ENCODE measurements at regions not wholly inside any gene's neighbourhood (a gene's known extent, or its start where the extent isn't known, plus 50 kb on each side); places are given as distances from the start of the nearest gene placed in this dataset.

GRCh38 chr6:152874846-152875568, 107.8 kb downstream of the FBXO5 start:
- intact Hi-C loops (cut with DNase I; ENCODE audit: low total_unique reads) = no loop called here
- no peak for TF ChIP-seq CTCF (IDR thresholded peaks at IDR 0.05)
- no peak for TF ChIP-seq POLR2A (IDR thresholded peaks at IDR 0.05)
- Histone ChIP-seq H3K9me3 (no peaks in the 10 kb centered on the region), H3K4me1 (no peaks in the 10 kb centered on the region), H3K27ac (no peak overlapping the region), H3K27me3 (no peaks in the 10 kb centered on the region), H3K4me3 (no peak overlapping the region), H3K36me3 (no peaks in the 10 kb centered on the region)
- DNase-seq = no peak

DNA sequence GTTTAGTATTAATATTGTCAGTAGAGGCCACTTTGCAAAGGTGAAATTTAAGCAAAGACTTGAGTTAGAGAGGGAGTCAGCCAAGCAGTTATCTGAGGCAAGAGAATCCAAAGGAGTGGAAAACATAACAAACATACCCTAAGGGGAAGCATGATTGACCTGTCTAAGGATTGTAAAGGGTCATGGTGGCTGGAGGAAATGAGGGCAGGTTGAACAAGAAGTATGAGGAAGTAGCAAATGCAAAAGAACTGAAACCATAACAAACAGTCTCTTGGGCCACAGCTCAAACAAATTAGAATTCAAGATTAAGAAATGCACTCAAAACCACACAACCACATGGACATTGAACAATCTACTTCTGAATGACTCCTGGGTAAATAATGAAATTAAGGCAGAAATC, 103.2 kb downstream of the FBXO5 start:
- DNase-seq = no peak
- no peak overlapping the region for H3K4me3 ChIP-seq
- no peaks in the 10 kb centered on the region for H3K9me3 ChIP-seq
- no peak overlapping the region for H3K27ac ChIP-seq
- no peaks in the 10 kb centered on the region for H3K36me3 ChIP-seq
- H3K27me3 ChIP-seq = no peaks in the 10 kb centered on the region
- TF ChIP-seq CTCF (IDR thresholded peaks at IDR 0.05) (no peak), POLR2A (IDR thresholded peaks at IDR 0.05) (no peak)
- no peaks in the 10 kb centered on the region for H3K4me1 ChIP-seq
- intact Hi-C loops (cut with DNase I; ENCODE audit: low total_unique reads) = no loop called here

DNA sequence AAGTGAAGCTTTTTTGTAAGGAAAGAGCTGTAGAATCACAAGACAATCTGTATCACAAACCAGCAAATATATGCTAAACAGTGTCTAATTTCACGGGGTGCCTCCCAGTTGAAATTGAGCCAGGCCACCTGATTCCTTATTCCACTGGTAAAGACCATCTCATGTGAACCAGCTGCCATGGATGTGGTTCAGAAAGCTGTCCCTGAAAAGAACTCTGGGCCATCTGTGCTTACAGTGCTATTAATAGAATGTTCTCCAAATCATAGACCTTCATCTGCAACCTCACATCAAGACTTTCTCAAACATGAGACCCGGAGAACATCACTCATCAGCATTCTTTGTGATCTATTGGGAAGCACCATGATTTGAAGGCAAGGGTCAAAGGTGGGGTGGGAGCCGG, 89.7 kb downstream of the FBXO5 start:
- no peaks in the 10 kb centered on the region for H3K4me1 ChIP-seq
- no peak for TF ChIP-seq CTCF (IDR thresholded peaks at IDR 0.05)
- TF ChIP-seq POLR2A (IDR thresholded peaks at IDR 0.05) = no peak
- intact Hi-C loops (cut with DNase I; ENCODE audit: low total_unique reads) = no loop called here
- no peaks in the 10 kb centered on the region for H3K36me3 ChIP-seq
- no peak overlapping the region for H3K4me3 ChIP-seq
- H3K9me3 ChIP-seq = no peaks in the 10 kb centered on the region
- DNase-seq = no peak
- H3K27me3 ChIP-seq = no peaks in the 10 kb centered on the region
- H3K27ac ChIP-seq = no peak overlapping the region

DNA sequence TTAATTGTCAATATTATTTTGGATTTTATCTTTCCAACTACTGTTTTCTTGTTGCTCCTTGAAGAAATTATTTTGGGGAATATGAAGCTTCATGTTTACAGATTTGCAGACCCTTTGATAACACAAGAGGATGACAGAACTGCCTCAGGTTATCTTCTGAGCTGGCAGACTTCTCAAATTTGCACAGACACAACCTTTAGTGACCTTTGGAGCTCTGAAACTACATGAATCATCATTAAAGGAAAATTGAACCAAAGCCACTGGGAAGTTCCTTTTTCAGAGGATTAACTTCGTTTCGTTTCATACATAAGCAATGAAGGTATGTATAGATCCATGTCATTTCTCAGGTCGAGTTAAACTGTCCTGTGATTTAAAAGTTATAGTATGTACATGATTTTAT, 85.9 kb downstream of the FBXO5 start:
- no peaks in the 10 kb centered on the region for H3K9me3 ChIP-seq
- no peaks in the 10 kb centered on the region for H3K27me3 ChIP-seq
- intact Hi-C loops (cut with DNase I; ENCODE audit: low total_unique reads) = no loop called here
- H3K36me3 ChIP-seq = no peaks in the 10 kb centered on the region
- no peak for DNase-seq
- no peaks in the 10 kb centered on the region for H3K4me1 ChIP-seq
- no peak overlapping the region for H3K27ac ChIP-seq
- TF ChIP-seq CTCF (IDR thresholded peaks at IDR 0.05) (no peak), POLR2A (IDR thresholded peaks at IDR 0.05) (no peak)
- H3K4me3 ChIP-seq = no peak overlapping the region

DNA sequence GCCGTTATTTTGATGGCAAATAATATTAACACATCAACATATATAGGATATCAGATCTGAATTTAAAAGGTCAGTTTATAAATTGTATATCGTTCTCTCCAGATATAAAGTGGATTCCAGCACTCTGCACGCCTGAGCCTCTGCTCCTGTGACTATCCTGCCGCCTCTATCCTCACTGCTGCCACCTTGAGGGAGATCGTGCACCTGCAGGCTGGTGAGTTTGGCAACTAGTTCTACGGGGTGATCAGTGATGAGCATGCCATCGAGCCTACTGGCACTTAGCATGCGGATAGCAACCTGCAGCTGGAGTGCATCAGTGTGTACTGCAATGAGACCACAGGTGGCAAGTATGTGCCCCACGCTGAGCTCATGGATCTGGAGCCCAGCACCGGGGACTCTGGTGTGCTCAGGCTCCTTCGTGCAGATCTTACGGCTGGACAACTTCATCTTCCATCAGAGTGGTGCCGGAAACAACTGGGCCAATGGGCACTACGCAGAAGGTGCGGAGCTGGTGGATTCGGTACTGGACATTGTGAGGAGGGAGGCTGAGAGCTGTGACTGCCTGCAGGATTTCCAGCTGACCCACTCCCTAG, 84.9 kb downstream of the FBXO5 start:
- H3K4me3 ChIP-seq = no peak overlapping the region
- no peaks in the 10 kb centered on the region for H3K4me1 ChIP-seq
- intact Hi-C loops (cut with DNase I; ENCODE audit: low total_unique reads) = no loop called here
- H3K27ac ChIP-seq = no peak overlapping the region
- TF ChIP-seq POLR2A (IDR thresholded peaks at IDR 0.05) (no peak), CTCF (IDR thresholded peaks at IDR 0.05) (peak in 3 of 4 experiments; percentile 38 to 56 (median 39))
- no peaks in the 10 kb centered on the region for H3K9me3 ChIP-seq
- DNase-seq = peak; percentile 23 to 54
- no peaks in the 10 kb centered on the region for H3K27me3 ChIP-seq
- H3K36me3 ChIP-seq = no peaks in the 10 kb centered on the region
